Common myeloid progenitor, CD34-positive (primary cell): ENCODE measurements at regions not wholly inside any gene's neighbourhood (a gene's known extent, or its start where the extent isn't known, plus 50 kb on each side); places are given as distances from the start of the nearest gene placed in this dataset.

Experiments
- CTCF ChIA-PET: fragments of 350-600 bp; sonication (Branson Sonifier 250); formaldehyde crosslinking; loops from one replicate; lab custom pipeline; 2021; ENCODE audit warnings: antibody characterized with exemption; lab: Charles Lee
- POLR2A ChIA-PET: fragments of 350-600 bp; sonication (Branson Sonifier 250); formaldehyde crosslinking; loops from one replicate; lab custom pipeline; 2021; ENCODE audit warnings: antibody characterized with exemption; lab: Charles Lee
- DNase-seq, 3 donors: peaks; one replicate each; pipeline versions ENCODE4 v3.0.0 to v3.0.0-alpha.2; 2013
- H3K27ac ChIP-seq, 2 experiments: 1 replicate in 1 of 2; 2 replicates in 1 of 2; pipeline ENCODE4 v1.7.0; 2013; ENCODE audit warnings: inconsistent platforms in 2 of 2, low read length in 2 of 2, mild to moderate bottlenecking in 2 of 2, low read depth in 1 of 2, moderate library complexity in 1 of 2; ENCODE audit not compliant: severe bottlenecking in 2 of 2, insufficient read depth in 1 of 2, poor library complexity in 1 of 2
- H3K27me3 ChIP-seq, 5 experiments: replicated peaks in 2 of 5; 1 replicate in 3 of 5; 2 replicates in 2 of 5; pipeline versions ENCODE4 v1.6.1 to v1.7.0; 2013; ENCODE audit warnings: low read length in 4 of 5, mild to moderate bottlenecking in 2 of 5, moderate library complexity in 2 of 5, inconsistent platforms in 1 of 5; ENCODE audit not compliant: insufficient read depth in 5 of 5, control insufficient read depth in 4 of 5
- H3K36me3 ChIP-seq, 4 experiments: 1 replicate in 2 of 4; 2 replicates in 2 of 4; pipeline versions ENCODE4 v1.6.1 to v1.7.0; 2013; ENCODE audit warnings: low read length in 3 of 4, control low read depth in 1 of 4, mild to moderate bottlenecking in 1 of 4; ENCODE audit not compliant: control insufficient read depth in 4 of 4, insufficient read depth in 4 of 4
- H3K4me1 ChIP-seq, 4 experiments: 1 replicate in 3 of 4; 2 replicates in 1 of 4; pipeline versions ENCODE4 v1.6.1 to v1.7.1; 2013; ENCODE audit warnings: low read length in 3 of 4, mild to moderate bottlenecking in 3 of 4, control low read depth in 1 of 4, inconsistent platforms in 1 of 4, moderate library complexity in 1 of 4; ENCODE audit not compliant: control insufficient read depth in 4 of 4, insufficient read depth in 4 of 4; ENCODE audit errors: control extremely low read depth in 1 of 4
- H3K4me3 ChIP-seq, 7 experiments: 1 replicate in 4 of 7; 2 replicates in 3 of 7; pipeline versions ENCODE4 v1.5.1 to v1.7.0; 2013; ENCODE audit warnings: mild to moderate bottlenecking in 7 of 7, low read length in 6 of 7, moderate library complexity in 6 of 7, inconsistent platforms in 2 of 7, low read depth in 2 of 7, control low read depth in 1 of 7; ENCODE audit not compliant: insufficient read depth in 4 of 7, control insufficient read depth in 1 of 7; ENCODE audit errors: extremely low read depth in 1 of 7
- H3K9me3 ChIP-seq, 5 experiments: 1 replicate in 4 of 5; 2 replicates in 1 of 5; pipeline versions ENCODE4 v1.6.1 to v1.7.1; 2013; ENCODE audit warnings: low read length in 4 of 5, mild to moderate bottlenecking in 2 of 5, inconsistent platforms in 1 of 5, low read depth in 1 of 5, moderate library complexity in 1 of 5; ENCODE audit not compliant: control insufficient read depth in 4 of 5, insufficient read depth in 2 of 5; ENCODE audit errors: control extremely low read depth in 1 of 5
- WGBS: methylation state at CpG from one replicate; pipeline ENCODE4 v1.1.5; 2013; ENCODE audit not compliant: insufficient coverage; 5-methylcytosine and 5-hydroxymethylcytosine counted together

- 0% methylated on average over 1 of the region's 2 CpGs for WGBS
- DNase-seq = peak in 2 of 3 donors; percentile 26 to 63
- H3K4me1 ChIP-seq = peaks cover 0 to 15% (median 5%) of the 10 kb centered on the region in 4 experiments
- no peaks in the 10 kb centered on the region for H3K9me3 ChIP-seq
- peaks cover 0 to 23% (median 0%) of the 10 kb centered on the region in 5 experiments for H3K27me3 ChIP-seq
- no peak overlapping the region for H3K4me3 ChIP-seq
- CTCF ChIA-PET = no interaction called here
- H3K36me3 ChIP-seq = peaks cover 0 to 14% (median 4%) of the 10 kb centered on the region in 4 experiments
- POLR2A ChIA-PET = no interaction called here
- no peak overlapping the region for H3K27ac ChIP-seq
Measured at GRCh38 chrX:115939070-115939469, 231.5 kb upstream of the AGTR2 start.

GRCh38 chrX:115939636-115940160, 230.8 kb upstream of the AGTR2 start:
- Histone ChIP-seq H3K27ac (no peak overlapping the region), H3K4me3 (no peak overlapping the region), H3K9me3 (no peaks in the 10 kb centered on the region), H3K36me3 (peaks cover 0 to 14% (median 4%) of the 10 kb centered on the region in 4 experiments), H3K27me3 (peaks cover 0 to 19% (median 0%) of the 10 kb centered on the region in 5 experiments), H3K4me1 (peaks cover 0 to 15% (median 5%) of the 10 kb centered on the region in 4 experiments)
- 80% methylated on average over 1 of the region's 2 CpGs for WGBS
- DNase-seq = no peak
- POLR2A ChIA-PET = no interaction called here
- CTCF ChIA-PET = no interaction called here

GRCh38 chrX:115940348-115940747, 230.2 kb upstream of the AGTR2 start:
- POLR2A ChIA-PET = no interaction called here
- WGBS = 56% methylated on average over 1 of the region's 2 CpGs
- H3K27me3 ChIP-seq = peaks cover 0 to 13% (median 0%) of the 10 kb centered on the region in 5 experiments
- H3K27ac ChIP-seq = no peak overlapping the region
- no peak for DNase-seq
- no peaks in the 10 kb centered on the region for H3K9me3 ChIP-seq
- peaks cover 0 to 15% (median 5%) of the 10 kb centered on the region in 4 experiments for H3K4me1 ChIP-seq
- H3K36me3 ChIP-seq = peaks cover 0 to 8% (median 3%) of the 10 kb centered on the region in 4 experiments
- CTCF ChIA-PET = no interaction called here
- no peak overlapping the region for H3K4me3 ChIP-seq

GRCh38 chrX:115940888-115941332, 229.6 kb upstream of the AGTR2 start:
- Histone ChIP-seq H3K4me3 (peak overlapping the region in 2 of 7 experiments; percentile 31 to 34), H3K27me3 (peaks cover 0 to 7% (median 0%) of the 10 kb centered on the region in 5 experiments), H3K4me1 (peaks cover 0 to 15% (median 5%) of the 10 kb centered on the region in 4 experiments), H3K27ac (no peak overlapping the region), H3K36me3 (peaks cover 0 to 3% (median under 1%) of the 10 kb centered on the region in 4 experiments), H3K9me3 (peaks cover 0 to 2% (median 0%) of the 10 kb centered on the region in 5 experiments)
- WGBS = 30% methylated on average over 6 of the region's 7 CpGs
- DNase-seq = peak; percentile 68 to 90 (median 88)
- ChIA-PET CTCF (no interaction called here), POLR2A (no interaction called here)

DNA sequence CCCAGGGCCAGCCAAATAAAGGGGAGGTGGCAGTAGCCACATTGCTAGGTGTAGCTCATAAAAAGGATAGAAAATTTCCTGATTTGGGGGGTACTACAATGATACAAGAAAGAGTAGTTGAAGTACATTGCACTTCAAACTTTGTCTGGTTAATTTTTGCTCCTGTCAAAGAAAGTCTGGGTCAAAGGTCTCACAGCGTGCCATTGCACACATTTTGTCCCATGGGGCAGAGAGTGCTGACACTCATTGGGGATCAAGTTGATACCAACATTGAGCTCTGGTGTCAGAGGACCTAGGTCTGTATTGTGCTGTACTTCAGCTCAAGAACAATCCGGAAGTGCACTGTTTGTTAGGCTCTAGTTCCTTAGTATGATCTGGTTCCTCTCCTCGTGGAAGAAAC, 229.2 kb upstream of the AGTR2 start:
- H3K27ac ChIP-seq = no peak overlapping the region
- peaks cover 0 to 5% (median 0%) of the 10 kb centered on the region in 5 experiments for H3K27me3 ChIP-seq
- peaks cover 0 to 2% (median 0%) of the 10 kb centered on the region in 4 experiments for H3K36me3 ChIP-seq
- WGBS = 90% methylated on average over 3 of the region's 3 CpGs
- H3K4me1 ChIP-seq = peaks cover 0 to 15% (median 5%) of the 10 kb centered on the region in 4 experiments
- no peak overlapping the region for H3K4me3 ChIP-seq
- H3K9me3 ChIP-seq = peaks cover 0 to 2% (median 0%) of the 10 kb centered on the region in 5 experiments
- POLR2A ChIA-PET = no interaction called here
- no peak for DNase-seq
- CTCF ChIA-PET = no interaction called here

DNA sequence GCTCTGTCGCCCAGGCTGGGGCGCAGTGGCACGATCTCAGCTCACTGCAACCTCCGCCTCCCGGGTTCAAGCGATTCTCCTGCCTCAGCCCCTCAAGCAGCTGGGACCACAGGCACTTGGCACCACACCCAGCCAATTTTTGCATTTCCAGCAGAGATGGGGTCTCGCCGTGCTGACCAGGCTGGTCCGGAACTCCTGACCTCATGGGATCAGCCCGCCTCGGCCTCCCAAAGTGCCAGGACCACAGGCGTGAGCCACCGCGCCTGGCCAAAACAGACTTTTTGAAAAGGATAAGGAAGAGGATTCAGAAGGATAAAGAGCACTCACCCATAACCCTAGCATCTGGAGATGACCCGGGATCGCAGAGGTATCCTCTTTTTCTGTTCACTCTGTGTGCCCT, 224.5 kb upstream of the AGTR2 start:
- Histone ChIP-seq H3K4me3 (no peak overlapping the region), H3K27me3 (peaks cover 0 to 9% (median 0%) of the 10 kb centered on the region in 5 experiments), H3K9me3 (peaks cover 0 to 2% (median 0%) of the 10 kb centered on the region in 5 experiments), H3K27ac (no peak overlapping the region), H3K4me1 (peaks cover 0 to 16% (median 7%) of the 10 kb centered on the region in 4 experiments), H3K36me3 (peaks cover 0 to 2% (median 0%) of the 10 kb centered on the region in 4 experiments)
- CTCF ChIA-PET = no interaction called here
- 92% methylated on average over 13 of the region's 16 CpGs for WGBS
- no peak for DNase-seq
- POLR2A ChIA-PET = no interaction called here
